ENCODE measurements at regions not wholly inside any gene's neighbourhood (a gene's known extent, or its start where the extent isn't known, plus 50 kb on each side); places are given as distances from the start of the nearest gene placed in this dataset.

- no peaks in the 10 kb centered on the region for H3K79me1 ChIP-seq (ENCODE audit: low read depth, low read length)
- no peaks in the 10 kb centered on the region; the same call in 1 of the 2 replicates for H3K23me2 ChIP-seq (ENCODE audit: low read depth, low read length)
- 0 out of 2 replicates have a peak overlapping the region, but pooled peaks have one; percentile 16 for H2AFZ ChIP-seq (ENCODE audit: low read length)
- no peaks in the 10 kb centered on the region for H3K36me3 ChIP-seq (ENCODE audit: control insufficient read depth in 2 of 4, insufficient read depth in 4 of 4, low read length in 3 of 4)
- no peak overlapping the region for H3K4ac ChIP-seq (replicated peaks; ENCODE audit: insufficient read length, low read depth, low read length)
- H4K5ac ChIP-seq (ENCODE audit: insufficient read length, low read depth, low read length) = no peak overlapping the region
- H4K91ac ChIP-seq (replicated peaks; ENCODE audit: insufficient read length, low read length) = no peak overlapping the region
- POLR2A ChIA-PET (ENCODE audit: partially characterized antibody) = no interaction called here
- peaks cover 0 to 4% of the 10 kb centered on the region in 2 experiments; a peak in 1 of 4 replicates for H3K9me3 ChIP-seq (ENCODE audit: insufficient read depth in 2 of 2, low read depth in 1 of 2, low read length in 1 of 2)
- H3K56ac ChIP-seq (replicated peaks; ENCODE audit: insufficient read length, low read depth, low read length) = no peak overlapping the region
- no peaks in the 10 kb centered on the region for H3K27me3 ChIP-seq (replicated peaks in 1 of 4; ENCODE audit: control insufficient read depth in 3 of 4, extremely low read depth in 1 of 4, insufficient read depth in 3 of 4, low read length in 3 of 4)
- FAIRE-seq (no peak), DNase-seq (ENCODE audit: low read depth in 1 of 2, low spot score in 2 of 2) (no peak)
- H2BK20ac ChIP-seq (ENCODE audit: low read length) = no peak overlapping the region
- no peak overlapping the region for H2BK5ac ChIP-seq (ENCODE audit: low read depth, low read length)
- no peak overlapping the region for H3K4me2 ChIP-seq (ENCODE audit: insufficient read depth in 1 of 2, low read depth in 2 of 2, low read length in 2 of 2)
- H3K23ac ChIP-seq (ENCODE audit: insufficient read length) = no peak overlapping the region
- no peak overlapping the region for H2BK12ac ChIP-seq (ENCODE audit: low read depth, low read length)
- no peak overlapping the region for H3K4me3 ChIP-seq (ENCODE audit: extremely low read depth in 1 of 4, insufficient read depth in 2 of 4, low read depth in 3 of 4, low read length in 4 of 4)
- no peaks in the 10 kb centered on the region for H3K79me2 ChIP-seq (ENCODE audit: control insufficient read depth in 1 of 2, insufficient read depth in 2 of 2, low read length in 2 of 2)
- no peak overlapping the region for H2BK15ac ChIP-seq (ENCODE audit: low read length)
- H4K8ac ChIP-seq (ENCODE audit: extremely low read depth, insufficient read depth, low read length) = no peak overlapping the region
- CTCF ChIA-PET (ENCODE audit: partially characterized antibody) = interaction anchor here (0.9 kb wide), 1 partner anchor 192 kb away, joined by 3 read pairs; no protein-coding TSS in a partner anchor
- no peak overlapping the region for H3K27ac ChIP-seq (ENCODE audit: low read depth, low read length)
- no peak overlapping the region for H2AK5ac ChIP-seq (ENCODE audit: low read depth, low read length)
- H2BK120ac ChIP-seq (replicated peaks; ENCODE audit: low read depth, low read length) = no peak overlapping the region
- no peak overlapping the region for H3K9ac ChIP-seq (replicated peaks in 1 of 4; ENCODE audit: extremely low read depth in 1 of 4, low read depth in 3 of 4, low read length in 3 of 4)
- H3K14ac ChIP-seq (ENCODE audit: insufficient read length) = no peak overlapping the region
- no peaks in the 10 kb centered on the region for H3K4me1 ChIP-seq (replicated peaks in 1 of 4; ENCODE audit: control insufficient read depth in 3 of 4, insufficient read depth in 4 of 4, low read length in 3 of 4)
- H3K18ac ChIP-seq (ENCODE audit: extremely low read depth, low read length) = no peak overlapping the region
- 89% methylated on average over 7 of the region's 7 CpGs; no CpG with 5 or more reads in 1 of the 2 experiments for WGBS, 2 experiments (ENCODE audit: extremely low coverage in 1 of 2, insufficient coverage in 1 of 2, insufficient read length in 1 of 2, insufficient replicate concordance in 2 of 2, low coverage in 1 of 2, low lambda C conversion rate in 2 of 2, missing lambda C conversion rate in 1 of 2)
- no peaks in the 10 kb centered on the region for H4K20me1 ChIP-seq (replicated peaks in 1 of 2; ENCODE audit: control insufficient read depth in 1 of 2, insufficient read depth in 2 of 2, low read length in 2 of 2)
- TF ChIP-seq SUZ12 (IDR thresholded peaks at IDR 0.05; ENCODE audit: low read length) (no peak), CHD2 (IDR thresholded peaks at IDR 0.05; ENCODE audit: low read length) (no peak), HDAC2 (IDR thresholded peaks at IDR 0.05; ENCODE audit: borderline replicate concordance in 1 of 2, low read depth in 2 of 2, low read length in 2 of 2) (no peak), SIX5 (IDR thresholded peaks at IDR 0.05; ENCODE audit: low read depth, low read length) (no peak), FOSL1 (IDR thresholded peaks at IDR 0.05; ENCODE audit: insufficient read depth, low read depth, low read length) (no peak), ATF2 (IDR thresholded peaks at IDR 0.05; ENCODE audit: low read length) (no peak), SIRT6 (IDR thresholded peaks at IDR 0.05; ENCODE audit: low read length) (no peak), HDAC6 (IDR thresholded peaks at IDR 0.05; ENCODE audit: low read depth, low read length) (no peak), RXRA (IDR thresholded peaks at IDR 0.05; ENCODE audit: insufficient read depth, low read depth, low read length) (no peak), CBX8 (IDR thresholded peaks at IDR 0.05; ENCODE audit: borderline replicate concordance, low read depth, low read length) (no peak), JUN (IDR thresholded peaks at IDR 0.05; ENCODE audit: low read depth, low read length) (no peak), KDM5A (IDR thresholded peaks at IDR 0.05; ENCODE audit: low read length) (no peak), ASH2L (IDR thresholded peaks at IDR 0.05; ENCODE audit: low read length) (no peak), GABPA (IDR thresholded peaks at IDR 0.05; ENCODE audit: borderline replicate concordance, insufficient read depth, low read length) (no peak)
Measured at GRCh38 chr5:3414371-3414770, 181.3 kb upstream of the IRX1 start.
